ENCODE measurements at regions not wholly inside any gene's neighbourhood (a gene's known extent, or its start where the extent isn't known, plus 50 kb on each side); places are given as distances from the start of the nearest gene placed in this dataset.

- Histone ChIP-seq H2AFZ (replicated peaks; ENCODE audit: low read length, poor library complexity) (no peak overlapping the region), H4K91ac (ENCODE audit: insufficient read depth, low read depth, low read length) (no peak overlapping the region), H3K9me1 (ENCODE audit: insufficient read depth, low read length) (no peaks in the 10 kb centered on the region), H2BK15ac (ENCODE audit: low read depth, low read length) (no peak overlapping the region), H3K9me3 (ENCODE audit: control insufficient read depth, insufficient read depth, low read length) (no peaks in the 10 kb centered on the region; the same call in 1 of the 2 replicates), H3K9ac (ENCODE audit: low read depth, low read length) (no peak overlapping the region), H2BK20ac (ENCODE audit: low read depth, low read length) (no peak overlapping the region), H2AK9ac (replicated peaks; ENCODE audit: low read depth, low read length, poor library complexity) (no peak overlapping the region), H3K79me1 (ENCODE audit: low read depth in 1 of 2, low read length in 2 of 2) (no peaks in the 10 kb centered on the region), H3K4me3 (ENCODE audit: insufficient read depth, low read depth, low read length) (no peak overlapping the region), H3K27ac (ENCODE audit: insufficient read depth, low read length) (no peak overlapping the region), H3K4me1 (ENCODE audit: control insufficient read depth, insufficient read depth, low read length) (peaks cover 4% of the 10 kb centered on the region), H4K20me1 (ENCODE audit: insufficient read depth, low read length) (no peaks in the 10 kb centered on the region), H3K14ac (replicated peaks; ENCODE audit: low read depth, low read length) (no peak overlapping the region), H2AK5ac (ENCODE audit: low read depth, low read length) (no peak overlapping the region), H3K36me3 (ENCODE audit: control insufficient read depth, insufficient read depth, low read length) (no peaks in the 10 kb centered on the region), H3K18ac (ENCODE audit: low read depth, low read length) (no peak overlapping the region), H4K5ac (ENCODE audit: low read depth, low read length) (no peak overlapping the region), H4K8ac (ENCODE audit: low read depth in 2 of 2, low read length in 2 of 2) (no peak overlapping the region), H3K23ac (ENCODE audit: low read depth, low read length) (no peak overlapping the region), H2BK5ac (ENCODE audit: low read depth, low read length, poor library complexity, severe bottlenecking) (no peak overlapping the region), H3K27me3 (ENCODE audit: control insufficient read depth, insufficient read depth, low read length) (peaks cover 4% of the 10 kb centered on the region), H3K4me2 (ENCODE audit: low read depth, low read length) (no peak overlapping the region), H3K56ac (ENCODE audit: extremely low read depth, insufficient read depth, low read length) (no peak overlapping the region), H3K4ac (ENCODE audit: low read depth, low read length) (no peak overlapping the region), H2BK120ac (ENCODE audit: low read depth, low read length) (no peak overlapping the region)
- no peak for ATAC-seq (ENCODE audit: low read depth)
- 83% methylated on average over 1 of the region's 2 CpGs; no CpG with 5 or more reads in 1 of the 2 experiments for WGBS, 2 experiments (ENCODE audit: extremely low coverage in 2 of 2, insufficient read length in 1 of 2)
- ChIA-PET CTCF (no interaction called here), POLR2A (ENCODE audit: unreplicated experiment) (no interaction called here)
- in situ Hi-C loops (cut with MboI; ENCODE audit: low sequenced_read_pairs), result loop anchor here (10.0 to 25.0 kb wide), 2 partner anchors 257 to 1189 kb away; no protein-coding TSS in a partner anchor
- DNase-seq, result peak; percentile 49
- no TSS peak for BruUV-seq (replicated peaks)
- intact Hi-C loops (cut with micrococcal nuclease), result loop anchor here (10.0 kb wide), 1 partner anchor 157 kb away; no protein-coding TSS in a partner anchor
- dilution Hi-C loops (cut with HindIII; ENCODE audit: low sequenced_read_pairs, unreplicated experiment), result no loop called here
- TF ChIP-seq RAD21 (IDR thresholded peaks at IDR 0.05; ENCODE audit: low read length) (no peak), FOS (IDR thresholded peaks at IDR 0.05; ENCODE audit: low read depth, low read length) (0 out of 2 replicates have a peak, but pooled peaks have one; percentile 12), MAFK (IDR thresholded peaks at IDR 0.05; ENCODE audit: low read depth, low read length) (peak; percentile 65)
Measured at GRCh38 chr9:4397917-4398316, 92.4 kb upstream of the SLC1A1 start.

Measured in IMR-90 (cell line).